ENCODE measurements at regions not wholly inside any gene's neighbourhood (a gene's known extent, or its start where the extent isn't known, plus 50 kb on each side); places are given as distances from the start of the nearest gene placed in this dataset.

DNA sequence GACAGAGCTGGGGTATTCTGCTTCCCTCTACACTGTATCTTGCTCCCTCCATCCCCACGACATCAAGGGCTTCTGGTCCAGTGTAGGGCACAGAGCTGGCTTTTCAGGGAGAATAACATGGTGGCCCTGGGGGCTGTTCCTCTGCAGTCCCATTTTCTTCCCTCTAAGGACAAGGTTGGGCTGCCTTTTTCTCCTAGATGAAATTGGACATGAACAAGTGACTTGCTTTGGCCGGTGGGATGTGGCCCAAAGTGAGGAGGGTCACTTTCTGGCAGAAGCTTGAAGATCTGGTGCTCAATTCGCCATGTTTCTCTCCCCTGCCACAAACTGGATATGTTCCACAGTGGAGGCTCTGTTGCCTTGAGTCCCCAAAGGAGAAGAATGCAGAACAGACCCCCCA lies 235.7 kb downstream of the EMX2 start (continued):
- TF ChIP-seq, protein P1, sequence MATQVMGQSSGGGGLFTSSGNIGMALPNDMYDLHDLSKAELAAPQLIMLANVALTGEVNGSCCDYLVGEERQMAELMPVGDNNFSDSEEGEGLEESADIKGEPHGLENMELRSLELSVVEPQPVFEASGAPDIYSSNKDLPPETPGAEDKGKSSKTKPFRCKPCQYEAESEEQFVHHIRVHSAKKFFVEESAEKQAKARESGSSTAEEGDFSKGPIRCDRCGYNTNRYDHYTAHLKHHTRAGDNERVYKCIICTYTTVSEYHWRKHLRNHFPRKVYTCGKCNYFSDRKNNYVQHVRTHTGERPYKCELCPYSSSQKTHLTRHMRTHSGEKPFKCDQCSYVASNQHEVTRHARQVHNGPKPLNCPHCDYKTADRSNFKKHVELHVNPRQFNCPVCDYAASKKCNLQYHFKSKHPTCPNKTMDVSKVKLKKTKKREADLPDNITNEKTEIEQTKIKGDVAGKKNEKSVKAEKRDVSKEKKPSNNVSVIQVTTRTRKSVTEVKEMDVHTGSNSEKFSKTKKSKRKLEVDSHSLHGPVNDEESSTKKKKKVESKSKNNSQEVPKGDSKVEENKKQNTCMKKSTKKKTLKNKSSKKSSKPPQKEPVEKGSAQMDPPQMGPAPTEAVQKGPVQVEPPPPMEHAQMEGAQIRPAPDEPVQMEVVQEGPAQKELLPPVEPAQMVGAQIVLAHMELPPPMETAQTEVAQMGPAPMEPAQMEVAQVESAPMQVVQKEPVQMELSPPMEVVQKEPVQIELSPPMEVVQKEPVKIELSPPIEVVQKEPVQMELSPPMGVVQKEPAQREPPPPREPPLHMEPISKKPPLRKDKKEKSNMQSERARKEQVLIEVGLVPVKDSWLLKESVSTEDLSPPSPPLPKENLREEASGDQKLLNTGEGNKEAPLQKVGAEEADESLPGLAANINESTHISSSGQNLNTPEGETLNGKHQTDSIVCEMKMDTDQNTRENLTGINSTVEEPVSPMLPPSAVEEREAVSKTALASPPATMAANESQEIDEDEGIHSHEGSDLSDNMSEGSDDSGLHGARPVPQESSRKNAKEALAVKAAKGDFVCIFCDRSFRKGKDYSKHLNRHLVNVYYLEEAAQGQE (IDR thresholded peaks at IDR 0.05; ENCODE audit: low read depth, low read length) = no peak

DNA sequence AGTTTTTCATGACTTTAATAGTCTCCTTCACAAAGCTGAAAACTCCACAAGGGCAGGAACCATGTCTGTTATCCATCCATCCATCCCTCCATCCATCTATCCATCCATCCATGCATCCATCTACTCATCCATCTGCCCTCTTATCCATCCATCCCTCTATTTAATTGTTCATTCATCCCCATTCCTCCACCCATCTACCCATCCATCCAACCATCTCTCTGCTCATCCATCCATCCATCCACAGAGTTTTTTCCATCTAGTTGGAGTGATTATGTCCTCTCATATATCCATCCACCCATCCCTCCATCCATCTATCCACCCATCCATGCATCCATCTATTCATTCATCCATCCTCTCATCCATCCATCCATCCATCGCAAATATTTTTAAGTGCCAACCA lies 237.9 kb downstream of the EMX2 start:
- DNase-seq = no peak
- no peak overlapping the region for H2AFZ ChIP-seq (ENCODE audit: low read depth)
- H3K27ac ChIP-seq (ENCODE audit: low read depth in 2 of 2, low read length in 1 of 2) = no peak overlapping the region
- H3F3A ChIP-seq (replicated peaks; ENCODE audit: insufficient read depth) = no peaks in the 10 kb centered on the region
- H3K36me3 ChIP-seq (replicated peaks in 1 of 2; ENCODE audit: control insufficient read depth in 1 of 2, insufficient read depth in 2 of 2, low read length in 1 of 2) = no peaks in the 10 kb centered on the region
- no peak overlapping the region for H3K4me2 ChIP-seq
- no peaks in the 10 kb centered on the region for H3K4me1 ChIP-seq (ENCODE audit: control insufficient read depth in 1 of 2, insufficient read depth in 2 of 2, low read depth in 1 of 2, low read length in 1 of 2)
- no peaks in the 10 kb centered on the region for H4K20me1 ChIP-seq (ENCODE audit: insufficient read depth)
- ChIA-PET POLR2A (no interaction called here), CTCF (no interaction called here)
- no peaks in the 10 kb centered on the region for H3K9me3 ChIP-seq
- no peaks in the 10 kb centered on the region for H3K27me3 ChIP-seq (ENCODE audit: insufficient read depth)
- H3K9ac ChIP-seq = no peak overlapping the region
- H3K4me3 ChIP-seq (ENCODE audit: low read depth in 2 of 2, low read length in 1 of 2) = no peak overlapping the region
- no peak for TF ChIP-seq FOXM1 (IDR thresholded peaks at IDR 0.05; ENCODE audit: low read depth)
- no peak for TF ChIP-seq ELF1 (IDR thresholded peaks at IDR 0.05)
- WGBS (ENCODE audit: low lambda C conversion rate) = 68% methylated on average over 1 of the region's 1 CpG
- no peaks in the 10 kb centered on the region for H3K79me2 ChIP-seq (ENCODE audit: insufficient read depth)
- H3K9me2 ChIP-seq = no peaks in the 10 kb centered on the region

DNA sequence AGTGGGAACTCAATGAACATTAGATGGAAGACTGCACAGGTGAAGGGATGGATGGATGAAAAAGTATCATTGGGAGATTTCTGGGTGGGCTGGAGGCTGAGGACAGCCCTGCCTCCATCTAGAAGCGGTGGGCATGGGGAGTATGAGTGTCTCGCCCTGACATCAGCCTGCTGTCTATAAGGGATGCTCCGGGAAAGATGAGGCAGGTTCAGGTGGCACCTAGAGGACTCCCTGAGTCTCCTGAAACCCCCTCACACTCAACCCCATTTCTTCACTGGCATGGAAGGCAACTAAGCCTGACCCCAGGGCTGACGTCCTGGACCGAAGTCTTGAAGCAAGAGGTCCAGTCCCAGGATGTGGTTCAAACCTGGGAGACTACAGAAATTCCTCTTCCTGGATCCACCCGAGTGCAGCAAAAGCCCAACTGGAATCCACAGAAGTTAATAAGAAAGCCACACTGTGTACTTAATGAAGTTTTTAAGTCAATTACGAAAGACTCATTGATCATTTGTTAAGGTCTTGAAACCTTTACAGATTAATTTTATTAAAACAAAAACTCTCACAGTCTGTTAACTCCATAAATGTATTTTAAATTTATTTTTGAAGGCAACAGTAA lies 238.8 kb downstream of the EMX2 start:
- Histone ChIP-seq H3K79me2 (ENCODE audit: insufficient read depth) (no peaks in the 10 kb centered on the region), H3K4me3 (ENCODE audit: low read depth in 2 of 2, low read length in 1 of 2) (no peak overlapping the region), H3F3A (replicated peaks; ENCODE audit: insufficient read depth) (no peaks in the 10 kb centered on the region), H3K9ac (no peak overlapping the region), H3K27me3 (ENCODE audit: insufficient read depth) (no peaks in the 10 kb centered on the region), H3K4me2 (no peak overlapping the region), H3K9me2 (no peaks in the 10 kb centered on the region), H2AFZ (ENCODE audit: low read depth) (no peak overlapping the region), H3K9me3 (no peaks in the 10 kb centered on the region), H3K4me1 (ENCODE audit: control insufficient read depth in 1 of 2, insufficient read depth in 2 of 2, low read depth in 1 of 2, low read length in 1 of 2) (no peaks in the 10 kb centered on the region), H3K36me3 (replicated peaks in 1 of 2; ENCODE audit: control insufficient read depth in 1 of 2, insufficient read depth in 2 of 2, low read length in 1 of 2) (no peaks in the 10 kb centered on the region), H4K20me1 (ENCODE audit: insufficient read depth) (no peaks in the 10 kb centered on the region), H3K27ac (ENCODE audit: low read depth in 2 of 2, low read length in 1 of 2) (no peak overlapping the region)
- WGBS (ENCODE audit: low lambda C conversion rate) = 19% methylated on average over 7 of the region's 7 CpGs
- DNase-seq = no peak
- ChIA-PET CTCF (no interaction called here), POLR2A (no interaction called here)
- TF ChIP-seq FOSL2 (IDR thresholded peaks at IDR 0.05; ENCODE audit: borderline replicate concordance, low read depth) (no peak), RFX5 (IDR thresholded peaks at IDR 0.05; ENCODE audit: low read length) (no peak), CHD2 (IDR thresholded peaks at IDR 0.05; ENCODE audit: low read length, partially characterized antibody) (no peak), MEF2A (IDR thresholded peaks at IDR 0.05; ENCODE audit: borderline replicate concordance, low read depth) (no peak), ELF1 (IDR thresholded peaks at IDR 0.05) (no peak), EP300 (IDR thresholded peaks at IDR 0.05; ENCODE audit: borderline replicate concordance in 1 of 2, low read depth in 1 of 2, low read length in 1 of 2) (no peak), TEAD4 (IDR thresholded peaks at IDR 0.05; ENCODE audit: borderline replicate concordance, insufficient read depth) (no peak), EZH2phosphoT487 (IDR thresholded peaks at IDR 0.05; ENCODE audit: borderline replicate concordance, low read depth) (no peak), RAD21 (IDR thresholded peaks at IDR 0.05; ENCODE audit: low read length) (no peak), SMC3 (IDR thresholded peaks at IDR 0.05; ENCODE audit: low read depth, low read length) (no peak), POLR2AphosphoS5 (IDR thresholded peaks at IDR 0.05; ENCODE audit: low read depth, low read length) (no peak), TAF1 (IDR thresholded peaks at IDR 0.05; ENCODE audit: borderline replicate concordance, low read depth, low read length) (no peak), RCOR1 (IDR thresholded peaks at IDR 0.05; ENCODE audit: low read length) (no peak), TCF12 (IDR thresholded peaks at IDR 0.05) (no peak)
- TF ChIP-seq, protein P2, sequence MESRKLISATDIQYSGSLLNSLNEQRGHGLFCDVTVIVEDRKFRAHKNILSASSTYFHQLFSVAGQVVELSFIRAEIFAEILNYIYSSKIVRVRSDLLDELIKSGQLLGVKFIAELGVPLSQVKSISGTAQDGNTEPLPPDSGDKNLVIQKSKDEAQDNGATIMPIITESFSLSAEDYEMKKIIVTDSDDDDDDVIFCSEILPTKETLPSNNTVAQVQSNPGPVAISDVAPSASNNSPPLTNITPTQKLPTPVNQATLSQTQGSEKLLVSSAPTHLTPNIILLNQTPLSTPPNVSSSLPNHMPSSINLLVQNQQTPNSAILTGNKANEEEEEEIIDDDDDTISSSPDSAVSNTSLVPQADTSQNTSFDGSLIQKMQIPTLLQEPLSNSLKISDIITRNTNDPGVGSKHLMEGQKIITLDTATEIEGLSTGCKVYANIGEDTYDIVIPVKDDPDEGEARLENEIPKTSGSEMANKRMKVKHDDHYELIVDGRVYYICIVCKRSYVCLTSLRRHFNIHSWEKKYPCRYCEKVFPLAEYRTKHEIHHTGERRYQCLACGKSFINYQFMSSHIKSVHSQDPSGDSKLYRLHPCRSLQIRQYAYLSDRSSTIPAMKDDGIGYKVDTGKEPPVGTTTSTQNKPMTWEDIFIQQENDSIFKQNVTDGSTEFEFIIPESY (IDR thresholded peaks at IDR 0.05; ENCODE audit: borderline replicate concordance, low read depth) = no peak
- TF ChIP-seq, protein P1 (IDR thresholded peaks at IDR 0.05; ENCODE audit: low read depth, low read length) = no peak

Measured in SK-N-SH (cell line).